ENCODE measurements at regions not wholly inside any gene's neighbourhood (a gene's known extent, or its start where the extent isn't known, plus 50 kb on each side); places are given as distances from the start of the nearest gene placed in this dataset.

GRCh38 chr18:33826151-33826550, 248.1 kb downstream of the ASXL3 start:
- no TSS peak for BruUV-seq (replicated peaks)
- Histone ChIP-seq H4K20me1 (replicated peaks; ENCODE audit: control insufficient read depth, extremely low read depth, insufficient read depth, low read length) (no peaks in the 10 kb centered on the region), H3K36me3 (ENCODE audit: control insufficient read depth in 2 of 2, extremely low read depth in 1 of 2, insufficient read depth in 2 of 2, low read length in 2 of 2) (no peaks in the 10 kb centered on the region), H3K9me3 (replicated peaks; ENCODE audit: control insufficient read depth, insufficient read depth, low read length) (no peaks in the 10 kb centered on the region), H3K4me2 (ENCODE audit: insufficient read depth, low read length) (no peak overlapping the region), H3K4me1 (ENCODE audit: control insufficient read depth, extremely low read depth, insufficient read depth, low read length) (no peaks in the 10 kb centered on the region), H2AFZ (ENCODE audit: low read depth, low read length) (no peak overlapping the region), H3K27me3 (ENCODE audit: control insufficient read depth in 2 of 2, insufficient read depth in 2 of 2, low read length in 2 of 2) (no peaks in the 10 kb centered on the region), H3K79me2 (ENCODE audit: control insufficient read depth, insufficient read depth, low read length) (no peaks in the 10 kb centered on the region), H3K9ac (replicated peaks; ENCODE audit: extremely low read depth, insufficient read depth, low read length) (no peak overlapping the region), H3K27ac (ENCODE audit: insufficient read depth, low read depth, low read length) (no peak overlapping the region), H3K9me1 (replicated peaks; ENCODE audit: control insufficient read depth, extremely low read depth, insufficient read depth, low read length) (no peaks in the 10 kb centered on the region), H3K4me3 (replicated peaks in 1 of 3; ENCODE audit: insufficient read depth in 1 of 3, low read depth in 1 of 3, low read length in 3 of 3) (no peak overlapping the region)
- intact Hi-C loops (cut with micrococcal nuclease): no loop called here
- dilution Hi-C loops (cut with MboI; ENCODE audit: extremely low pct_ligation_motif_present, low sequenced_read_pairs): no loop called here
- ChIA-PET POLR2A (no interaction called here), CTCF (no interaction called here)
- no peak for DNase-seq (ENCODE audit: low read depth, low spot score)
- TF ChIP-seq EZH2 (IDR thresholded peaks at IDR 0.05; ENCODE audit: borderline replicate concordance, low read depth, low read length, severe bottlenecking) (no peak), CTCF (IDR thresholded peaks at IDR 0.05; ENCODE audit: extremely low read depth in 1 of 2, insufficient read depth in 1 of 2, low read depth in 1 of 2, low read length in 2 of 2) (no peak)
- no peak for FAIRE-seq

- CTCF ChIA-PET: no interaction called here
- H3K27ac ChIP-seq (ENCODE audit: insufficient read depth, low read depth, low read length): no peak overlapping the region
- no peaks in the 10 kb centered on the region for H3K9me1 ChIP-seq (replicated peaks; ENCODE audit: control insufficient read depth, extremely low read depth, insufficient read depth, low read length)
- no peak for FAIRE-seq
- no peak overlapping the region for H3K4me2 ChIP-seq (ENCODE audit: insufficient read depth, low read length)
- H3K9me3 ChIP-seq (replicated peaks; ENCODE audit: control insufficient read depth, insufficient read depth, low read length): no peaks in the 10 kb centered on the region
- H3K36me3 ChIP-seq (ENCODE audit: control insufficient read depth in 2 of 2, extremely low read depth in 1 of 2, insufficient read depth in 2 of 2, low read length in 2 of 2): no peaks in the 10 kb centered on the region
- H2AFZ ChIP-seq (ENCODE audit: low read depth, low read length): no peak overlapping the region
- DNase-seq (ENCODE audit: low read depth, low spot score): no peak
- POLR2A ChIA-PET: no interaction called here
- dilution Hi-C loops (cut with MboI; ENCODE audit: extremely low pct_ligation_motif_present, low sequenced_read_pairs): no loop called here
- H3K4me1 ChIP-seq (ENCODE audit: control insufficient read depth, extremely low read depth, insufficient read depth, low read length): no peaks in the 10 kb centered on the region
- intact Hi-C loops (cut with micrococcal nuclease): no loop called here
- no peaks in the 10 kb centered on the region for H3K79me2 ChIP-seq (ENCODE audit: control insufficient read depth, insufficient read depth, low read length)
- no peaks in the 10 kb centered on the region for H4K20me1 ChIP-seq (replicated peaks; ENCODE audit: control insufficient read depth, extremely low read depth, insufficient read depth, low read length)
- BruUV-seq (replicated peaks): no TSS peak
- no peak overlapping the region for H3K4me3 ChIP-seq (replicated peaks in 1 of 3; ENCODE audit: insufficient read depth in 1 of 3, low read depth in 1 of 3, low read length in 3 of 3)
- no peak overlapping the region for H3K9ac ChIP-seq (replicated peaks; ENCODE audit: extremely low read depth, insufficient read depth, low read length)
- TF ChIP-seq EZH2 (IDR thresholded peaks at IDR 0.05; ENCODE audit: borderline replicate concordance, low read depth, low read length, severe bottlenecking) (no peak), JUN (IDR thresholded peaks at IDR 0.05; ENCODE audit: borderline replicate concordance, insufficient read depth, insufficient read length, low read depth) (no peak), POLR2A (IDR thresholded peaks at IDR 0.05; ENCODE audit: low read depth, low read length) (no peak)
- no peaks in the 10 kb centered on the region for H3K27me3 ChIP-seq (ENCODE audit: control insufficient read depth in 2 of 2, insufficient read depth in 2 of 2, low read length in 2 of 2)
Observed at GRCh38 chr18:33821503-33821902, 243.5 kb downstream of the ASXL3 start.

All from endothelial cell of umbilical vein (primary cell).